ENCODE measurements at regions not wholly inside any gene's neighbourhood (a gene's known extent, or its start where the extent isn't known, plus 50 kb on each side); places are given as distances from the start of the nearest gene placed in this dataset.

- TF ChIP-seq FOXK2 (IDR thresholded peaks at IDR 0.05) (no peak), SIX5 (IDR thresholded peaks at IDR 0.05; ENCODE audit: low read depth, low read length, severe bottlenecking) (no peak), EZH2 (IDR thresholded peaks at IDR 0.05; ENCODE audit: borderline replicate concordance, control insufficient read depth, low read depth, low read length) (no peak), KDM1A (IDR thresholded peaks at IDR 0.05; ENCODE audit: borderline replicate concordance) (no peak), CTCF (IDR thresholded peaks at IDR 0.05 in 2 of 3, conservative IDR thresholded peaks at IDR 0.05 in 1 of 3; ENCODE audit: control insufficient read depth in 2 of 3, extremely low read depth in 1 of 3, insufficient read depth in 1 of 3, low read depth in 3 of 3, low read length in 3 of 3) (no peak), RAD21 (IDR thresholded peaks at IDR 0.05; ENCODE audit: insufficient read depth, low read depth, low read length) (no peak), MAX (IDR thresholded peaks at IDR 0.05; ENCODE audit: low read depth, low read length) (no peak), POLR2A (IDR thresholded peaks at IDR 0.05; ENCODE audit: low read depth, low read length) (no peak), PRDM15 (CRISPR knock-in tag; IDR thresholded peaks at IDR 0.05) (no peak), ATF2 (IDR thresholded peaks at IDR 0.05; ENCODE audit: low read length) (no peak)
Observed at GRCh38 chr6:72561629-72562028, 60.2 kb upstream of the KCNQ5 start.
